ENCODE measurements at regions not wholly inside any gene's neighbourhood (a gene's known extent, or its start where the extent isn't known, plus 50 kb on each side); places are given as distances from the start of the nearest gene placed in this dataset.

GRCh38 chr22:49446145-49446758, 381.4 kb downstream of the BRD1 start:
- POLR2A ChIA-PET = no interaction called here
- no peaks in the 10 kb centered on the region for H3K9me2 ChIP-seq (ENCODE audit: insufficient read depth)
- no peaks in the 10 kb centered on the region for H3K9me3 ChIP-seq (ENCODE audit: control insufficient read depth in 1 of 2, insufficient read depth in 1 of 2, low read depth in 1 of 2, low read length in 2 of 2)
- no peaks in the 10 kb centered on the region for H3K79me2 ChIP-seq (ENCODE audit: insufficient read depth, low read length)
- no peaks in the 10 kb centered on the region for H3K27me3 ChIP-seq (ENCODE audit: insufficient read depth, low read length)
- DNase-seq (ENCODE audit: low read depth, low spot score) (no peak), ATAC-seq (no peak)
- H3K27ac ChIP-seq (ENCODE audit: low read depth, low read length) = no peak overlapping the region
- H4K20me1 ChIP-seq (ENCODE audit: insufficient read depth) = no peaks in the 10 kb centered on the region
- TF ChIP-seq YY1 (IDR thresholded peaks at IDR 0.05; ENCODE audit: extremely low read depth, insufficient replicate concordance, low read depth, low read length) (no peak), ELF1 (IDR thresholded peaks at IDR 0.05; ENCODE audit: borderline replicate concordance, low read depth) (no peak), EGR1 (IDR thresholded peaks at IDR 0.05; ENCODE audit: low read depth) (no peak), JUND (IDR thresholded peaks at IDR 0.05) (no peak), POLR2A (IDR thresholded peaks at IDR 0.05; ENCODE audit: borderline replicate concordance, extremely low read depth, insufficient read depth, insufficient read length) (no peak), ATF3 (IDR thresholded peaks at IDR 0.05) (no peak), REST (IDR thresholded peaks at IDR 0.05; ENCODE audit: low read depth) (no peak), ZBTB33 (IDR thresholded peaks at IDR 0.05; ENCODE audit: extremely low read depth, insufficient replicate concordance, low read length) (no peak), ZFX (IDR thresholded peaks at IDR 0.05) (no peak)
- intact Hi-C loops (cut with micrococcal nuclease) = no loop called here
- RAD21 ChIA-PET (ENCODE audit: low non-redundant PET in 1 of 2, low total read pairs in 2 of 2, uncharacterized antibody in 2 of 2, unreplicated experiment in 2 of 2) = no interaction called here
- CTCF ChIA-PET = no interaction called here
- no TSS peak for BruUV-seq (replicated peaks)
- H3K9ac ChIP-seq (ENCODE audit: low read length) = no peak overlapping the region
- no peaks in the 10 kb centered on the region for H3K36me3 ChIP-seq (ENCODE audit: control insufficient read depth in 1 of 2, insufficient read depth in 2 of 2, low read length in 2 of 2)
- H2AFZ ChIP-seq (ENCODE audit: low read depth, low read length, poor library complexity, severe bottlenecking) = no peak overlapping the region
- H3K4me2 ChIP-seq (ENCODE audit: low read length) = no peak overlapping the region
- H3K4me3 ChIP-seq (replicated peaks in 1 of 2; ENCODE audit: low read depth in 1 of 2, low read length in 2 of 2) = no peak overlapping the region
- no peaks in the 10 kb centered on the region for H3K4me1 ChIP-seq (ENCODE audit: control insufficient read depth in 1 of 2, insufficient read depth in 2 of 2, low read length in 2 of 2)
